ENCODE measurements at regions not wholly inside any gene's neighbourhood (a gene's known extent, or its start where the extent isn't known, plus 50 kb on each side); places are given as distances from the start of the nearest gene placed in this dataset.
"Not testable (repeated sequence)": the region's sequence is repeated elsewhere in the genome, so short reads cannot be mapped to it uniquely, and the experiment has no call there.

GRCh38 chr11:112514011-112514740 lies 253.5 kb upstream of the PLET1 start:
- DNase-seq (ENCODE audit: low read depth): no peak

GRCh38 chr11:112516261-112516660 lies 255.6 kb upstream of the PLET1 start:
- no peak for DNase-seq (ENCODE audit: low read depth)

- DNase-seq (ENCODE audit: low read depth): no peak
Measured at GRCh38 chr11:112516755-112517154, 256.1 kb upstream of the PLET1 start.

GRCh38 chr11:112518371-112518770 lies 257.7 kb upstream of the PLET1 start:
- no peak for DNase-seq (ENCODE audit: low read depth)

- no peak for DNase-seq (ENCODE audit: low read depth)
Measured at GRCh38 chr11:112519751-112520150, 259.1 kb upstream of the PLET1 start.

- no peak for DNase-seq (ENCODE audit: low read depth)
Measured at GRCh38 chr11:112520354-112520753, 259.7 kb upstream of the PLET1 start.

GRCh38 chr11:112522536-112522935 lies 261.9 kb upstream of the PLET1 start:
- no peak for DNase-seq (ENCODE audit: low read depth)

GRCh38 chr11:112523031-112523430 lies 262.4 kb upstream of the PLET1 start:
- no peak for DNase-seq (ENCODE audit: low read depth)

- DNase-seq (ENCODE audit: low read depth): no peak
Measured at GRCh38 chr11:112523477-112523876, 262.8 kb upstream of the PLET1 start.

- no peak for DNase-seq (ENCODE audit: low read depth)
Measured at GRCh38 chr11:112523951-112524350, 263.3 kb upstream of the PLET1 start.

GRCh38 chr11:112524798-112525197 lies 264.1 kb upstream of the PLET1 start:
- no peak for DNase-seq (ENCODE audit: low read depth)

- peak; percentile 33 for DNase-seq (ENCODE audit: low read depth)
Measured at GRCh38 chr11:112525270-112525669, 264.6 kb upstream of the PLET1 start.

GRCh38 chr11:112525844-112526590 lies 265.4 kb upstream of the PLET1 start:
- DNase-seq (ENCODE audit: low read depth): no peak

- DNase-seq (ENCODE audit: low read depth): no peak
Measured at GRCh38 chr11:112526699-112527416, 266.2 kb upstream of the PLET1 start.

- DNase-seq (ENCODE audit: low read depth): no peak
Measured at GRCh38 chr11:112529071-112529470, 268.4 kb upstream of the PLET1 start.

GRCh38 chr11:112532506-112532905 lies 271.8 kb upstream of the PLET1 start:
- no peak for DNase-seq (ENCODE audit: low read depth)

GRCh38 chr11:112533682-112534081 lies 273.0 kb upstream of the PLET1 start:
- DNase-seq (ENCODE audit: low read depth): no peak

- DNase-seq (ENCODE audit: low read depth): no peak
Measured at GRCh38 chr11:112534208-112534607, 273.5 kb upstream of the PLET1 start.

- DNase-seq (ENCODE audit: low read depth): no peak
Measured at GRCh38 chr11:112537026-112537425, 276.4 kb upstream of the PLET1 start.

- DNase-seq (ENCODE audit: low read depth): no peak
Measured at GRCh38 chr11:112537846-112538330, 277.2 kb upstream of the PLET1 start.

- no peak for DNase-seq (ENCODE audit: low read depth)
Measured at GRCh38 chr11:112538534-112539280, 278.0 kb upstream of the PLET1 start.

- not testable (repeated sequence) for DNase-seq (ENCODE audit: low read depth)
Measured at GRCh38 chr11:112539281-112539555, 278.6 kb upstream of the PLET1 start.

Measured in GM04504 (cell line).